Epithelial cell of proximal tubule (primary cell): ENCODE measurements at regions not wholly inside any gene's neighbourhood (a gene's known extent, or its start where the extent isn't known, plus 50 kb on each side); places are given as distances from the start of the nearest gene placed in this dataset.

Experiments
- DNase-seq: peaks from one replicate; pipeline ENCODE4 v3.0.0-alpha.2; 2011; ENCODE audit warnings: low read depth
- H3K4me3 ChIP-seq: 2 replicates; pipeline ENCODE4 v1.5.1; 2011; ENCODE audit warnings: low read depth, mild to moderate bottlenecking, low read length
- CTCF ChIP-seq: conservative IDR thresholded peaks from 2 replicates; pipeline ENCODE4 v1.5.1; 2012; ENCODE audit warnings: low read depth, mild to moderate bottlenecking, low read length

- no peak for DNase-seq
- no peak for TF ChIP-seq CTCF
- no peak overlapping the region for H3K4me3 ChIP-seq
These were observed 102.0 kb upstream of the NREP start for GRCh38 chr5:111859031-111859430.

- DNase-seq, result no peak
- TF ChIP-seq CTCF, result no peak
- H3K4me3 ChIP-seq, result no peak overlapping the region
These were observed 100.6 kb upstream of the NREP start for GRCh38 chr5:111857623-111858022.

GRCh38 chr5:111856876-111857466, 100.0 kb upstream of the NREP start:
- H3K4me3 ChIP-seq, result no peak overlapping the region
- TF ChIP-seq CTCF, result no peak
- DNase-seq, result no peak

- no peak overlapping the region for H3K4me3 ChIP-seq
- DNase-seq, result no peak
- no peak for TF ChIP-seq CTCF
These were observed 98.4 kb upstream of the NREP start for GRCh38 chr5:111855356-111855755.

- no peak for TF ChIP-seq CTCF
- no peak overlapping the region for H3K4me3 ChIP-seq
- no peak for DNase-seq
These were observed 97.2 kb upstream of the NREP start for GRCh38 chr5:111854186-111854585.

GRCh38 chr5:111853748-111854147, 96.8 kb upstream of the NREP start:
- TF ChIP-seq CTCF, result no peak
- H3K4me3 ChIP-seq, result no peak overlapping the region
- no peak for DNase-seq
